ENCODE measurements at regions not wholly inside any gene's neighbourhood (a gene's known extent, or its start where the extent isn't known, plus 50 kb on each side); places are given as distances from the start of the nearest gene placed in this dataset.

DNA sequence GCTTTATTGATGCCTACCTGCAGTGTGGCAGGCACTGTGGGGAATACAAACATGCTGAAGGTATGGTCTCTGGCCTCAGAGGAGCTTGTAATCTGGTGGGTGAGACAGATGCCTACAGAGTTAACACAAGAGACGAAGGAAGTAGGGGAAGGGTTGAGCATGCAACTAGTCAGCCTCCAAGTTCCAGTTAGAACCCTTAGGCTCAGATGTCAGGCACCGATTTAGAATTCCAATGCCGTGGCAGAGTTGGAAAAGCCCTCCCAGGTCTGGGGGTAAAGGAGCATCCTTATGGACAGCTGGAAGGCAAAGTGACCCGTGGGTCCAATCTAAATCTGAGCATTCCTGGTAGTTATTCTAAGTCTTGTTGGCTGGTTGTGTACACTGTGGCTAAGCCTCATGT is 132.9 kb upstream of the GJB5 start:
- Histone ChIP-seq H3K4me3 (ENCODE audit: low read length) (no peak overlapping the region), H3K9me2 (replicated peaks; ENCODE audit: insufficient read depth, low read length) (no peaks in the 10 kb centered on the region), H3K36me3 (ENCODE audit: insufficient read depth, low read length) (no peaks in the 10 kb centered on the region), H3K27ac (ENCODE audit: low read length) (no peak overlapping the region), H3K4me2 (ENCODE audit: low read depth, low read length, poor library complexity, severe bottlenecking) (no peak overlapping the region), H3K9me3 (ENCODE audit: low read length) (no peaks in the 10 kb centered on the region), H3K9ac (ENCODE audit: low read length) (no peak overlapping the region), H3K79me2 (ENCODE audit: low read length) (no peaks in the 10 kb centered on the region), H2AFZ (ENCODE audit: low read length) (no peak overlapping the region), H4K20me1 (ENCODE audit: insufficient read depth, low read depth, low read length) (no peaks in the 10 kb centered on the region), H3K4me1 (ENCODE audit: low read length) (no peaks in the 10 kb centered on the region), H3K27me3 (ENCODE audit: low read length) (no peaks in the 10 kb centered on the region)
- no peak for DNase-seq

DNA sequence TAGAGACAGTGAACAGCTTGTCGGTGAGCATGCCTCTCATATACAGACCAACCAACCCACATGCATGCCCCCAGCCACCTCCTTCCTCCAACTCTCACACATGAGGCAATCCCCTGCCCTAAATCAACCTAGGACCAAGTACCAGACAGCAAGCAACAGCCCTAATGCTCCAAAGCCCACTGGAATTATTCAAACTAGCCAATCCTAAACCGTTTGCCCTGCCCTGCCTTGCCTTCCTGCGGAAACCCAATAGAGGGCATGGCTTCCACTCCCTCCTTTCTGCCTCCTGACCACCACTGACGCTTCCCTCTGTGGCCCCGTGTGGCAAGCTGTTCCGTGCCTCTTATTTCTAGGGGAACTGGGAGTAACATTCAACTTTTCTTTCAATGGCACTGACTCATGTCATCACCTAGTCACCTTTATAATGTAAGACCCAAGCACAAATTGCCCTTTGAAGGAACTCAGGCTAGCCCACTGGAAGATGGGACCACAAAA is 129.3 kb upstream of the GJB5 start:
- Histone ChIP-seq H3K36me3 (ENCODE audit: insufficient read depth, low read length) (no peaks in the 10 kb centered on the region), H4K20me1 (ENCODE audit: insufficient read depth, low read depth, low read length) (no peaks in the 10 kb centered on the region), H3K9ac (ENCODE audit: low read length) (no peak overlapping the region), H3K4me1 (ENCODE audit: low read length) (no peaks in the 10 kb centered on the region), H3K27me3 (ENCODE audit: low read length) (no peaks in the 10 kb centered on the region), H3K4me3 (ENCODE audit: low read length) (no peak overlapping the region), H3K9me2 (replicated peaks; ENCODE audit: insufficient read depth, low read length) (no peaks in the 10 kb centered on the region), H3K4me2 (ENCODE audit: low read depth, low read length, poor library complexity, severe bottlenecking) (no peak overlapping the region), H3K27ac (ENCODE audit: low read length) (no peak overlapping the region), H3K9me3 (ENCODE audit: low read length) (no peaks in the 10 kb centered on the region), H3K79me2 (ENCODE audit: low read length) (no peaks in the 10 kb centered on the region), H2AFZ (ENCODE audit: low read length) (no peak overlapping the region)
- DNase-seq = no peak

DNA sequence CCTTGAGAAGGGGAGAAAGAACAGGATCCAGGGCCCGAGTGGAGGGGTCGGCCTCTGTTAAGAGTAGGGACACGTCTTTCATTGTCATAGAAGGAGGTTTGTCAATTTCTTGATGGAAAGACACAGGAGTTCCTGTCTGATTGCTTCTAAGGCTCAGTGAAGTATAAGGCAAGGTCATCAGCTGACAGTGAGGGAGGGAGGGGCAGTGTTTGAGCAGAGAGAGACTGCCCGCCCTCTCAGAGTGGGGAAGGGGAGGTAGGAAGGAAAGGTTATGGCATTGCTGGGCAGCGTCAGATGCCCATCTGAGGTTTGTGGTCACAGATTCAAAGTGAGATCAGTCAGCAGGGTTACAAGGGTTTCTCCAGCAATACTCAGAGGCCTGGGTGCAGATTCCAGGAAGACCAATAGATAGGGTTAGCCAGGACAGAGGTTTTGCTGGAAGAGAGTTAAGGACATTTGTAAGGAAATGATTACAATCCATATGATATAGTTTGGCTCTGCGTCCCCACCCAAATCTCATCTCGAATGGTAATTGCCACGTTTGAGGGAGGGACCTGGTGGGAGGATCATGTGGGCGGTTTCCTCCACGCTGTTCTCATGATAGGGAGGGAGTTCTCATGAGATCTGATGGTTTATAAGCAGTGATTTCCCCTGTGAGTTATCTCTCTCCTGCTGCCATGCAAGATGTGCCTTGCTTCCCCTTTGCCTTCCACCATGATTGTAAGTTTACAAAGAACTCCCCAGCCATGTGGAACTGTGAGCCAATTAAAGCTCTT is 127.2 kb upstream of the GJB5 start:
- Histone ChIP-seq H4K20me1 (ENCODE audit: insufficient read depth, low read depth, low read length) (no peaks in the 10 kb centered on the region), H3K27ac (ENCODE audit: low read length) (no peak overlapping the region), H3K36me3 (ENCODE audit: insufficient read depth, low read length) (no peaks in the 10 kb centered on the region), H3K9me3 (ENCODE audit: low read length) (no peaks in the 10 kb centered on the region), H3K9ac (ENCODE audit: low read length) (no peak overlapping the region), H3K9me2 (replicated peaks; ENCODE audit: insufficient read depth, low read length) (no peaks in the 10 kb centered on the region), H3K4me3 (ENCODE audit: low read length) (no peak overlapping the region), H3K4me2 (ENCODE audit: low read depth, low read length, poor library complexity, severe bottlenecking) (no peak overlapping the region), H3K79me2 (ENCODE audit: low read length) (no peaks in the 10 kb centered on the region), H2AFZ (ENCODE audit: low read length) (no peak overlapping the region), H3K27me3 (ENCODE audit: low read length) (no peaks in the 10 kb centered on the region), H3K4me1 (ENCODE audit: low read length) (no peaks in the 10 kb centered on the region)
- DNase-seq = no peak

DNA sequence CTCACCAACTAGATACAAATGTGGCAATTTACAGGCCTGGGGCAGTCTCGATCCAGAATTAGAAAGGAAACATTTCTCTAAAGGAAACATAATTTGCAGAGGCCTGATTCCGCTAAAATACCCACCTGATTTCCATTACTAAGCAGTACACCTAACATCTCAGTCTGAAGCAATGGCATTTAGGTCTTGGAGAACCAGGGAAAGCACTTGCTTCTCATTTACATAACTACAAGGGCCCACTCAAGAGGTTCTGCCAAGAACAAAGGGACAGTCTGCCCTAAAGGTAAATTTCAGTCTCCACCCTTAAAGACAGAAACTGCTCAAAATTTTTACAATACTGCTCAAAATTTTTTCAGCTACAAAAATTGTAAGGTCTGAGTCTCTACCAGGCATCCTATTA is 123.7 kb upstream of the GJB5 start:
- H3K4me3 ChIP-seq (ENCODE audit: low read length) = no peak overlapping the region
- H3K36me3 ChIP-seq (ENCODE audit: insufficient read depth, low read length) = no peaks in the 10 kb centered on the region
- no peaks in the 10 kb centered on the region for H3K27me3 ChIP-seq (ENCODE audit: low read length)
- H3K9me3 ChIP-seq (ENCODE audit: low read length) = no peaks in the 10 kb centered on the region
- DNase-seq = no peak
- no peaks in the 10 kb centered on the region for H3K79me2 ChIP-seq (ENCODE audit: low read length)
- H2AFZ ChIP-seq (ENCODE audit: low read length) = no peak overlapping the region
- H3K27ac ChIP-seq (ENCODE audit: low read length) = no peak overlapping the region
- H3K9me2 ChIP-seq (replicated peaks; ENCODE audit: insufficient read depth, low read length) = no peaks in the 10 kb centered on the region
- H3K4me1 ChIP-seq (ENCODE audit: low read length) = no peaks in the 10 kb centered on the region
- H3K9ac ChIP-seq (ENCODE audit: low read length) = no peak overlapping the region
- H4K20me1 ChIP-seq (ENCODE audit: insufficient read depth, low read depth, low read length) = no peaks in the 10 kb centered on the region
- no peak overlapping the region for H3K4me2 ChIP-seq (ENCODE audit: low read depth, low read length, poor library complexity, severe bottlenecking)

DNA sequence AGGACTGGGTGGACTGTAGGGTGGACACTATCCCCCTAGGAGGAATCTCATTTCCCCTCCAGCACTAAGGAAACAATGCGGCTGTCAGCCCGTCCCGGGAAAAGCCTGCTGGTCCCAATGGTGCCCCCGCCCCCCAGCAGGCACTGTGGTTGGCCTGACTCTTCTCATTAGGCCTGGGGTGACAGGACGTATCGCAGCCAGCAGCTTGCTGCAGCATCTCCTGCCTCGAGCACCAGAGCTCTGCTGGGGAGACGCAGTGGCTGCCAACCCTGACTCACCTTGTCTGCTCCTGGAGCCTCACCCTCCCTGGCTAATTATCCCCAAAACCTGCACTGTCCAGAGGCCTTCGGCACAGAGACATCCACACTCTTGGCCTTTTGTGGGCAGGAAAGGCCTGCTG is 115.1 kb upstream of the GJB5 start:
- Histone ChIP-seq H3K27ac (ENCODE audit: low read length) (no peak overlapping the region), H3K4me2 (ENCODE audit: low read depth, low read length, poor library complexity, severe bottlenecking) (no peak overlapping the region), H3K4me1 (ENCODE audit: low read length) (no peaks in the 10 kb centered on the region), H3K79me2 (ENCODE audit: low read length) (no peaks in the 10 kb centered on the region), H4K20me1 (ENCODE audit: insufficient read depth, low read depth, low read length) (no peaks in the 10 kb centered on the region), H3K9me3 (ENCODE audit: low read length) (no peaks in the 10 kb centered on the region), H3K36me3 (ENCODE audit: insufficient read depth, low read length) (no peaks in the 10 kb centered on the region), H2AFZ (ENCODE audit: low read length) (no peak overlapping the region), H3K27me3 (ENCODE audit: low read length) (no peaks in the 10 kb centered on the region), H3K4me3 (ENCODE audit: low read length) (no peak overlapping the region), H3K9ac (ENCODE audit: low read length) (no peak overlapping the region), H3K9me2 (replicated peaks; ENCODE audit: insufficient read depth, low read length) (no peaks in the 10 kb centered on the region)
- no peak for DNase-seq

DNA sequence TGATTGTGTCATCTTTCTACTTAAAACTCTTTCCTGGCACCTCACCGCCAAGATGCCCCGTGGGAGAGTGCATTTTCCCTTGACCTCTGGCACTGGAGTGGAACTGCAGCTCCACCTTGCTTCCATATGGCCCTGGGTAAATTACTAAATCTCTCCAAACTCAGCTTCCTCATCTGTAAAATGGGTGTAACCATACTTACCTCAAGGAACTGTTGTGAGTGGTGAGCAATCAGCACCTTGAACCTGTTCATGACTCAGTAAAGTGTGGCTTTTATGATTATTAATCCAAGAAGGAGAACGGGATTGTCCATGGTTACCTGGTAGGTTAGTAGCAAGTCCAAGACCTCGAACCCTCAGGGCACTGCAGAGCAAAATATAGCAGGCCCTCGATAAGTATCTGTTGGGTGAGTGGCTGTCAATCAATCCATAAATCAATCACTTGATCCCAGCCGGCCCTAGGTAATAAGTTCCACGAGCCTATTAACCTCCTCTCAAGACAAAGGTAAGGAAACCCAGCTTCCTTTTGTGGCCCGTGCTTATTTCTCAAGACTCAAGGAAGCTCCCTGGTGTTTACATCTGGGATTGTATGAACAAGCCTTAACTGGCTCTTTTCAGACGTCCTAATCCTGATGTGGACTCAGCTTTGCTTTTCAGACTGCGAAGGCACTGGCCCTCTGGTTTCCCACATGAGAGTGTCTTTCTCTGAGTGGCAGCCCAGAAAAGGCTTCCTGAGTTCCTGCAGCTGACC is 114.0 kb upstream of the GJB5 start:
- no peak for DNase-seq

DNA sequence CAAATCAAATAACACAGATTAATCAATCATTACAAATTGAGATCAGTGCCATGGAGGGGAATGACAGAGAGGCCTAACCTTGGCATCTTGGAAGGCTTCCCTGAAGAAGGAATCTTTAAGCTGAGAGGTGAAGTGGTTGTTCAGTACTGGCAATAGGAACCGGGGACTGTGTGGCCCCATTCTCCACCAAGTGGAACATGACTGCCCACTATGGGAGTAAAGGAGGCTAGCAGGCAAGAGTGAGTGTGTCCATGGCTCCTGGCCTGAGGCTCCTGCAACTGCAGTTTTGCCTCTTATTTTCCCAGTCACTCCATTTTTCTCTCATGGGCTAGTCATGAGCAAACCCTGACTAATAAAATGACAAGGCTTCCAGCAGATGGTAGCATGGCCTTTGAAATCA is 112.2 kb upstream of the GJB5 start:
- Histone ChIP-seq H4K20me1 (ENCODE audit: insufficient read depth, low read depth, low read length) (no peaks in the 10 kb centered on the region), H3K79me2 (ENCODE audit: low read length) (no peaks in the 10 kb centered on the region), H3K9me3 (ENCODE audit: low read length) (no peaks in the 10 kb centered on the region), H3K9ac (ENCODE audit: low read length) (no peak overlapping the region), H3K4me2 (ENCODE audit: low read depth, low read length, poor library complexity, severe bottlenecking) (no peak overlapping the region), H3K27ac (ENCODE audit: low read length) (no peak overlapping the region), H3K27me3 (ENCODE audit: low read length) (no peaks in the 10 kb centered on the region), H3K36me3 (ENCODE audit: insufficient read depth, low read length) (no peaks in the 10 kb centered on the region), H2AFZ (ENCODE audit: low read length) (no peak overlapping the region), H3K4me1 (ENCODE audit: low read length) (no peaks in the 10 kb centered on the region), H3K9me2 (replicated peaks; ENCODE audit: insufficient read depth, low read length) (no peaks in the 10 kb centered on the region), H3K4me3 (ENCODE audit: low read length) (no peak overlapping the region)
- DNase-seq = no peak

More for the DNA sequence above, 114.0 kb upstream of the GJB5 start:
- Histone ChIP-seq H3K36me3 (ENCODE audit: insufficient read depth, low read length) (no peaks in the 10 kb centered on the region), H3K9ac (ENCODE audit: low read length) (no peak overlapping the region), H2AFZ (ENCODE audit: low read length) (no peak overlapping the region), H3K27ac (ENCODE audit: low read length) (no peak overlapping the region), H3K9me3 (ENCODE audit: low read length) (no peaks in the 10 kb centered on the region), H4K20me1 (ENCODE audit: insufficient read depth, low read depth, low read length) (no peaks in the 10 kb centered on the region), H3K4me1 (ENCODE audit: low read length) (no peaks in the 10 kb centered on the region), H3K4me2 (ENCODE audit: low read depth, low read length, poor library complexity, severe bottlenecking) (no peak overlapping the region), H3K9me2 (replicated peaks; ENCODE audit: insufficient read depth, low read length) (no peaks in the 10 kb centered on the region), H3K4me3 (ENCODE audit: low read length) (no peak overlapping the region), H3K79me2 (ENCODE audit: low read length) (no peaks in the 10 kb centered on the region), H3K27me3 (ENCODE audit: low read length) (no peaks in the 10 kb centered on the region)

DNA sequence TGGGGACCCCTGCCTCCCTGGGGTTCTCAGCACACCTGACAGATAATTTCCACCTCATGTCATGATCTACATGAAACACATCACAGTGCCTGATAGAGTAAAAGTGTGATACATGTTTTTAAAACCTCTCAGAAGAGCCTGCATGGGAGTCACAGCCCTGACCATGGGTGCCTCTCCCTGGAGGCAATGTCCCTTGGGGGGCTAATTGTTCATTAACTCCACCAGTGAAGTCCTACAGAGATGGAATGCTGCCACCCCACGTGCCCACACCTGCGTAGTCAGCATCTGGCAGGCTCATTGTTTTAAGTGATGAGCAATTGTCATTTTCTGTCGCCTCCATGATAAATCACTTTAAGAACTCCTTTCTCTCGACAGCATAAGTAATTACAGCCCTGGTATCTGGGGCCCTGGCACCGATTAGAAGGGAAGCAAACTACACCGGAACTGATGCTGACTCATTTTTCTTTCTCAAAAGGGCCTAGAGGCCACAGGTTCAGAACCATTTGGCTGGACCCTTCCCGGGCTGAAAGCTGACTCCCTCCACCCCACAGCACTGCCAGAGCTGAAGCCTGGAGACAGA is 109.6 kb upstream of the GJB5 start:
- H3K9ac ChIP-seq (ENCODE audit: low read length) = no peak overlapping the region
- no peaks in the 10 kb centered on the region for H4K20me1 ChIP-seq (ENCODE audit: insufficient read depth, low read depth, low read length)
- no peak overlapping the region for H3K4me2 ChIP-seq (ENCODE audit: low read depth, low read length, poor library complexity, severe bottlenecking)
- DNase-seq = no peak
- H3K4me3 ChIP-seq (ENCODE audit: low read length) = no peak overlapping the region
- no peak overlapping the region for H3K27ac ChIP-seq (ENCODE audit: low read length)
- H3K9me2 ChIP-seq (replicated peaks; ENCODE audit: insufficient read depth, low read length) = no peaks in the 10 kb centered on the region
- no peak overlapping the region for H2AFZ ChIP-seq (ENCODE audit: low read length)
- no peaks in the 10 kb centered on the region for H3K27me3 ChIP-seq (ENCODE audit: low read length)
- no peaks in the 10 kb centered on the region for H3K79me2 ChIP-seq (ENCODE audit: low read length)
- no peaks in the 10 kb centered on the region for H3K9me3 ChIP-seq (ENCODE audit: low read length)
- H3K4me1 ChIP-seq (ENCODE audit: low read length) = no peaks in the 10 kb centered on the region
- no peaks in the 10 kb centered on the region for H3K36me3 ChIP-seq (ENCODE audit: insufficient read depth, low read length)
